GM19328 (cell line): ENCODE measurements at regions not wholly inside any gene's neighbourhood (a gene's known extent, or its start where the extent isn't known, plus 50 kb on each side); places are given as distances from the start of the nearest gene placed in this dataset.
"Not testable (repeated sequence)": the region's sequence is repeated elsewhere in the genome, so short reads cannot be mapped to it uniquely, and the experiment has no call there.

Experiments used
- ATAC-seq: cut with Tn5 transposase; IDR thresholded peaks from one replicate; pipeline ENCODE4 v1.9.1; 2021; ENCODE audit warnings: mild to moderate bottlenecking, moderate library complexity; ENCODE audit not compliant: unreplicated experiment

GRCh38 chr14:87449016-87449415 is 544.0 kb downstream of the GALC start:
- no peak for ATAC-seq

DNA sequence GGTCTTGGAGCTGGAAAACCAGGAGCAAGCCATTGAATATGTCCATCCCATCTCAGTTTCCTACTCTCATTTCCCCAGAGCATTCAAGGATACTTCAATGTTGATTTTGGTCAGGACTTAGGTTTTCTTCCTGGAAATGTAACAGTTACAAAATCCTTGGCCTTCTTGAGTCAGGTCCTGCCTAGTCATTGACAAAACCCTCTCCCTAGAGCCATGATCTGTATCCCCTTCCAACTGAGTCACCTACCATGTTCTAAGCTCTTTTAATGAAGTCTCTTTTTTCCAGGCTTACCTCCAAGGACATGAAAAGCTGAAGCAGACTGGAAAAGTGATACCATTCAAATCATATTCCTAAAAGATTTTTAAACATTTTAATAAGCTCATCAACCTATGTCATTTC is 549.2 kb downstream of the GALC start:
- ATAC-seq = no peak

DNA sequence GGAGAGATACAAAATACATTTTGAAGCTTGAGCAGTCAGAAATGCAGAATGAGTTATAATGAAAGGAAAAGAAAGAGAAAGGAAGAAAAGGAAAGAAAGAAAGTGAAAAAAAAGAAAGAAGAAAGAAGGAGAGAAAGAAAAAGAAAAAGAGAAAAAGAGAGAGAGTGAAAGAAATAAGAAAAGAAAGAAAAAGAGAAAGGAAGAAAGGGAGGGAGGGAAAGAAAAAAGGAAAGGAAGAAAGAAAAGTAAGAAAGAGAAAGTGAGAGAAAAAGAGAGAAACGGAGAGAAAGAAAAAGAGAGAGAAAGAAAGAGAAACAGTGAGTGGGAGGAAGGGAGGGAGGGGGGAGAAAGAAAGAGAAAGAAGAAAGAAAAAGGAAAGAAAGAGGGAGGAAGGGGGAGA is 549.9 kb downstream of the GALC start:
- ATAC-seq = no peak

- ATAC-seq = no peak
Observed at GRCh38 chr14:87437158-87437557, 555.8 kb downstream of the GALC start.

GRCh38 chr14:87434680-87435079 is 558.3 kb downstream of the GALC start:
- ATAC-seq = no peak

DNA sequence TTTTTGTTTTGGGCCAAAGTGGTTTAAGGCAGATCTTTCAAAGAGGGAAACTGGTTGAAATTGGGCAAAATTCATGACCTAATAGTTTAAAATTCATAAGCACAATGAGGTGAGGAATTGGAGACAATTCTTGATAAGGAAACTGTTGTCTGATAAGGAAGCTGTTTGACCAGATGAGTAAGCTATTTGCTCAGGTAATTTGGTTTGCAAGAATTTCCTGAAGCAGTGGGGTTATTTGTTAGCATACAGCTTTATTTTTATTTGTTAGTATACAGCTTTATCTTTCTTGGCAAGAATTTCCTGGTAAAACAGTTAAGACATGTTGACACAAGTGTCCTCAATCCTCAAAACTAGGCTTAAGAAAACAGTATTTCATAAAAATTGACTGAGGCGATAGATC is 559.0 kb downstream of the GALC start:
- no peak for ATAC-seq

- ATAC-seq = no peak
Observed at GRCh38 chr14:87432698-87433097, 560.3 kb downstream of the GALC start.

DNA sequence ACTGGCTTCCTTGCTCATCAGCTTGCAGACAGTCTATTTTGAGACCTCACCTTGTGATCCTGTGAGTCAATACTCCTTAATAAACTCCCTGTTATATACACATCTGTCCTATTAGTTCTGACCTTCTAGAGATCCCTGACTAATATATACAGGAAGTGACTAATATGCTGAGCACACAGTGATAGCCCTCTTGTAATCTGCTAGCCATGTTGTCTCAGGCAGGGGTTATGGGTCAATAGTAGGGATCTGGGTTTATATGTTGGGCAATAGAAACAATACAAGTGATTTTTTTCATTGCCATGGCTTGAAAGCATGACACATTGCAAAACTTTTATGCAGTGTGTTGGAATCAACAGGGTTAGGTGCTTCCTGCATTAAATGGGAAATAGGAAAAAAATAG is 562.2 kb downstream of the GALC start:
- no peak for ATAC-seq

DNA sequence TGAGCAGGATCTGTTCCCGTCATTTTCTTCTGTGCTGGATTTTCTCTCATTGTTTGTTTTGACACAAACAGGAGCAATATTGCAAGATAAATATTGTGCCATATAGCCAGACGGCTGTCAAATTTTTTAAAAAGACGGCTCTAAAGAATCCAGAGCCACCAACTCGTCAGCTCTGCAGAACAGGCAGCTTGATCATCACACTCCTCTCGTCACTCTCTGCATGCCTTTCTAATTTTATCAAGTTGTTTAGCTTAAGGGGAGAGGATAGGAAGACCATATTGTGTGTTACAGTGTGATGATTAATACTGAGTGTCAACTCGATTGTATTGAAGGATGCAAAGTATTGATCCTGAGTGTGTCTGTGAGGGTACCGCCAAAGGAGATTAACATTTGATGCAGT is 562.8 kb downstream of the GALC start:
- ATAC-seq = no peak

GRCh38 chr14:87419925-87420324 is 573.1 kb downstream of the GALC start:
- ATAC-seq = no peak

DNA sequence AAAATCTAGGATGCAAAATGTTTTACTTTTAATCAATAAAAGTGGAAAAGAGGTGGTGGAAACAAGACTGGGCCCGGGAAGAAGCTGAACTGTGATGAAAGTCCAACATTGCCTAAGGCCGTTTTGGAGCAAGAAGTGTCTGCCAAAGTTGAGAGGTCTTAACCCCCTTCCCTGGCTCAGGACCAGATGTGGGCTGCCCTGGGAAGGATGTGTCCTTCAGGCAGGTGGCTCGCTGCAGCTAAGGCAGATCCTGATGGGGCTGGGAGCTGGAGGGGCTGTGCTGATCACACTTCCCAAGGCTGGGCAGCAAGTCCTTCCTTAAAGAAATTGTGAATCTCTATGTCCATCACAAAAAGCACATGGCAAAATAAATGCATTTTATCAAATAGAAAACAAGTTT is 581.6 kb downstream of the GALC start:
- no peak for ATAC-seq

GRCh38 chr14:87409393-87409792 is 583.6 kb downstream of the GALC start:
- no peak for ATAC-seq

- no peak for ATAC-seq
Observed at GRCh38 chr14:87407344-87407743, 585.6 kb downstream of the GALC start.

GRCh38 chr14:87405563-87405962 is 587.4 kb downstream of the GALC start:
- ATAC-seq = no peak

GRCh38 chr14:87397499-87397898 is 595.5 kb downstream of the GALC start:
- ATAC-seq = no peak

DNA sequence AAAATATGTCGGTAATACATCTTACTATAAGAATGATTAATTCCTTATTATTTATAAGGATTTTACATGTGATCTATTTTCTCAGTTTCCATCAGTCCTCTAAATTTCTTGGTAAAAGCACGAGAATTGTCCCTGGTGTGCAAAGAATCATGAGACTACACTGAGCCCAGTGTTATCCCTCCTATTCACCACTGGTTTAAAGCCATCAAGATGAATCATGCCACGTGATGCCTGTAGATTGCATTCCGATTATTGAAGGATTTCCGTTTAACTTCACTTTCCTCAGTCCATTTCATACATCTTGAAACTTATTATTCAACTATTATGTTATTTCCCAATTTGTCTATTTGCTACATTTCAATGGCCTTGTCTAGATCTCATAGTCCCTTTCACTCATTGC is 601.9 kb downstream of the GALC start:
- no peak for ATAC-seq

DNA sequence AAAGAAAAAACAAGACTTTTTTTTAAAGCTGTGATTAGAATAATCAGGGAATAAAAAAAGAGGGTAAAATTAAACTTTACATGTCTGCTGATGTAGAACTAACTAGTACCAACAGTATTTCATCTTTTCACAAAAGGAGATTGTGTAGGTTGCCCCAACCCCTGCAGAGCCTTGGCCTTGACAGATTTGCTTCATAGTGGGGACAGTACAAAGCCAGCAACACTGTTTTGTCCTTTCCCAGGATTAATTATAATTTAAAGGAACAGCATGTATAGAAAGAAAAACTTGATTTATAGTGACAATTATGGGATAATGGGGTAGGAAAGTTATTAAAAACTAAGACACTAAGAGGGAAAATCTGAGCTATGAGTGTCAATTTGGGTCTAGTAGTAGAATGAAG is 604.0 kb downstream of the GALC start:
- no peak for ATAC-seq

- no peak for ATAC-seq
Observed at GRCh38 chr14:87387806-87388205, 605.2 kb downstream of the GALC start.

DNA sequence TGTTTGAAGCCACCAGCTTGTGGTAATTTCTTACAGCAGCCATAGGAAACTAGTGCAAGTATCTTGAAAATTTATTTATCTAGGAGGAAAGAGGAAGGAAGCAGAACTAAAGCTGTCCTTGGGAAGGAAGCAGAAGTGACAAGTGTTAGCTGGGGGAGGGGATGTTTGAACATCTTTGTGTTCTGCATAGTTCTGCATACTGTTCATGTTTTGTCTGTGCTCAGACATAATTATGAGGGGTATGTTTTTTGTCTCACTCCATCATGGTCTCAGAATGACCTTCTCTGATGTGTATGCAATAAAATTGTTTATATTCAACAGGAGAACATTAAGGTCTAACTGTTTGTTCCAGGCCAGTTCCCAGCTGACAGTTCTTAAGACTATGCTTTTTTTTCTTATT is 606.5 kb downstream of the GALC start:
- no peak for ATAC-seq

DNA sequence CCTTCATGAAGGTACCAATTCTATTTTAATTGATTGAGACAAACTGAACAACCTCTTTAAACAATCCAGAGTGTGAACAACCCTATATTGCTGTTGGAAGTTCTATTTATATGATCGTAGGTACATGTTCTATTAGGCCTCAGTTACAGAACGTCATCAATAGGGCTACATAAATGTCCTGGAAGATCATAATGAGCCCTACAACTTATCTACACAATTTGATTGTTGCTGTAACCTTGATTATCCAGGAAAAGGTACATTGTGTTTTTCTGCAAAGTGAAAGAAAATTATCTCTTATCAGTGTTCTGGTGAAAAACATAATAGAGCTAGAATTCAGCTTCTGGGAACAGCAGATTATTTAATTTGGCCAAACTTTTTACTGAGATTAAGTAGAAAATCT is 612.9 kb downstream of the GALC start:
- no peak for ATAC-seq

DNA sequence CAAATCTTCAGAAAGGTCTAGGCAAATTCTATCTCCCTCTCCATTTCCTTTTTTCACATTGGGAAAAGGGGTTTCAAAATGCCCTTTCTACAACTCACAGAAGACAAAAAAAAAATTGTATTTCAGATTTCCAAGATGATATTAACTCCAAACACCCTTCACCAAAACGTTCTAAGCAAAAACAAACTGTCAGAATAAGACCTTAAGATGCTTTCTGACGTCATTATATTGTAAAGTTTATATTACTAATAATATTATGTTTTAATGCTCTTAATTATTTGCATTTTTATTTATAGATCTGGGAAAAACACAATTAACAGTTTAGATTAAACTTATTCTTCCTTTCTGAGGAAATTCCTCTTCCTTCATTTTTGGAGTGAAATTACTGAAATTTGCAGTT is 624.2 kb downstream of the GALC start:
- no peak for ATAC-seq

GRCh38 chr14:87360246-87360645 is 632.7 kb downstream of the GALC start:
- ATAC-seq = not testable (repeated sequence)

DNA sequence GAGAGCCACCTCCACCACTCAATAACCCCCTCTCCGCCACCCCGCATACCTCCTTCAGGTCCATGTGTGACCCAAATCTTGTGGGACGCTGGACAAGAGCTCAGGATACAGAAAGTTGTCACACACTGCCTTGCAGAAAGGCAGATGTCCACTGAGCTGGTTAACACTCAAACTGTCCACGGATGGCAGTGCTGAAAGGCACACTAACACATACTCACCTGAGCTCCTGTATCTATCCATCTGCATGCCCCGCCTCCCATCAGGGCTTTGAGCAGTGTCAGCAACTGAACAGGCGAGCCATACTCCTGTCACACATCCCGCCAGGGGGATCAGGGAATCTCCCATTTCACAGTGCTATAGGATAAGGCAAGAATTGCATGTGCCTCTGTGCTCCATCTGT is 642.0 kb downstream of the GALC start:
- ATAC-seq = no peak

- no peak for ATAC-seq
Observed at GRCh38 chr14:87349921-87350320, 643.1 kb downstream of the GALC start.
